Peyer's patch (tissue), 4 donors: ENCODE measurements at regions not wholly inside any gene's neighbourhood (a gene's known extent, or its start where the extent isn't known, plus 50 kb on each side); places are given as distances from the start of the nearest gene placed in this dataset.

Experiments used
- DNase-seq, 3 donors: peaks; one replicate each; pipeline ENCODE4 v3.0.0-alpha.2; 2017 to 2019
- H3K27ac ChIP-seq, 4 donors: fragments of 200-600 bp; sonication (generic); one replicate each; pipeline ENCODE4 v1.5.1; 2016 to 2019
- H3K27me3 ChIP-seq, 2 donors: fragments of 200-600 bp; sonication (generic); one replicate each; pipeline ENCODE4 v1.5.1; 2019
- H3K36me3 ChIP-seq, 3 donors: fragments of 200-600 bp; sonication (generic); one replicate each; pipeline ENCODE4 v1.5.1; 2016 to 2019
- H3K4me1 ChIP-seq, 4 donors: fragments of 200-600 bp; sonication (generic); one replicate each; pipeline ENCODE4 v1.5.1; 2016 to 2019
- H3K4me3 ChIP-seq, 4 donors: fragments of 200-600 bp; sonication (generic); 1 replicate in 3 of 4; 2 replicates in 1 of 4; pipeline ENCODE4 v1.5.1; 2016 to 2019; ENCODE audit warnings: mild to moderate bottlenecking in 1 of 4
- H3K9me3 ChIP-seq, 4 donors: fragments of 200-600 bp; sonication (generic); one replicate each; pipeline ENCODE4 v1.5.1; 2016 to 2019; ENCODE audit warnings: mild to moderate bottlenecking in 1 of 4
- POLR2A ChIP-seq, 2 donors: fragments of 450-650 bp; IDR thresholded peaks; one replicate each; pipeline ENCODE4 v1.5.1; 2017; ENCODE audit warnings: antibody characterized with exemption in 2 of 2, mild to moderate bottlenecking in 2 of 2, moderate library complexity in 2 of 2
- TF ChIP-seq, protein P1 (sequence below), 6 experiments: fragments of 450-650 bp in 4 of 6; fragments of 200-600 bp in 2 of 6; sonication (generic) in 1 of 6; IDR thresholded peaks; one replicate each; pipeline ENCODE4 v1.5.1; 2017 to 2019; ENCODE audit warnings: antibody characterized with exemption in 6 of 6, mild to moderate bottlenecking in 3 of 6, moderate library complexity in 1 of 6

GRCh38 chr1:221915764-221916163, 173.9 kb upstream of the DUSP10 start:
- Histone ChIP-seq H3K4me3 (no peak overlapping the region), H3K4me1 (no peaks in the 10 kb centered on the region), H3K9me3 (no peaks in the 10 kb centered on the region), H3K27ac (no peak overlapping the region), H3K27me3 (no peaks in the 10 kb centered on the region), H3K36me3 (no peaks in the 10 kb centered on the region)
- no peak for TF ChIP-seq POLR2A (IDR thresholded peaks at IDR 0.05)
- TF ChIP-seq, protein P1, sequence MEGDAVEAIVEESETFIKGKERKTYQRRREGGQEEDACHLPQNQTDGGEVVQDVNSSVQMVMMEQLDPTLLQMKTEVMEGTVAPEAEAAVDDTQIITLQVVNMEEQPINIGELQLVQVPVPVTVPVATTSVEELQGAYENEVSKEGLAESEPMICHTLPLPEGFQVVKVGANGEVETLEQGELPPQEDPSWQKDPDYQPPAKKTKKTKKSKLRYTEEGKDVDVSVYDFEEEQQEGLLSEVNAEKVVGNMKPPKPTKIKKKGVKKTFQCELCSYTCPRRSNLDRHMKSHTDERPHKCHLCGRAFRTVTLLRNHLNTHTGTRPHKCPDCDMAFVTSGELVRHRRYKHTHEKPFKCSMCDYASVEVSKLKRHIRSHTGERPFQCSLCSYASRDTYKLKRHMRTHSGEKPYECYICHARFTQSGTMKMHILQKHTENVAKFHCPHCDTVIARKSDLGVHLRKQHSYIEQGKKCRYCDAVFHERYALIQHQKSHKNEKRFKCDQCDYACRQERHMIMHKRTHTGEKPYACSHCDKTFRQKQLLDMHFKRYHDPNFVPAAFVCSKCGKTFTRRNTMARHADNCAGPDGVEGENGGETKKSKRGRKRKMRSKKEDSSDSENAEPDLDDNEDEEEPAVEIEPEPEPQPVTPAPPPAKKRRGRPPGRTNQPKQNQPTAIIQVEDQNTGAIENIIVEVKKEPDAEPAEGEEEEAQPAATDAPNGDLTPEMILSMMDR (IDR thresholded peaks at IDR 0.05) = no peak
- DNase-seq = no peak

- Histone ChIP-seq H3K27me3 (no peaks in the 10 kb centered on the region), H3K4me1 (no peaks in the 10 kb centered on the region), H3K36me3 (no peaks in the 10 kb centered on the region), H3K27ac (no peak overlapping the region), H3K4me3 (no peak overlapping the region), H3K9me3 (no peaks in the 10 kb centered on the region)
- no peak for TF ChIP-seq POLR2A (IDR thresholded peaks at IDR 0.05)
- TF ChIP-seq, protein P1 (IDR thresholded peaks at IDR 0.05) = no peak
- DNase-seq = no peak
Observed at GRCh38 chr1:221913351-221913892, 171.5 kb upstream of the DUSP10 start.

- no peak for DNase-seq
- Histone ChIP-seq H3K9me3 (no peaks in the 10 kb centered on the region), H3K27ac (no peak overlapping the region), H3K4me3 (no peak overlapping the region), H3K27me3 (no peaks in the 10 kb centered on the region), H3K36me3 (no peaks in the 10 kb centered on the region), H3K4me1 (no peaks in the 10 kb centered on the region)
- no peak for TF ChIP-seq POLR2A (IDR thresholded peaks at IDR 0.05)
- TF ChIP-seq, protein P1 (IDR thresholded peaks at IDR 0.05) = no peak
Observed at GRCh38 chr1:221912230-221912629, 170.3 kb upstream of the DUSP10 start.

GRCh38 chr1:221911714-221912113, 169.8 kb upstream of the DUSP10 start:
- no peaks in the 10 kb centered on the region for H3K36me3 ChIP-seq
- no peak overlapping the region for H3K27ac ChIP-seq
- TF ChIP-seq POLR2A (IDR thresholded peaks at IDR 0.05) = no peak
- TF ChIP-seq, protein P1 (IDR thresholded peaks at IDR 0.05) = no peak
- no peak overlapping the region for H3K4me3 ChIP-seq
- no peaks in the 10 kb centered on the region for H3K4me1 ChIP-seq
- no peak for DNase-seq
- no peaks in the 10 kb centered on the region for H3K9me3 ChIP-seq
- H3K27me3 ChIP-seq = no peaks in the 10 kb centered on the region

- Histone ChIP-seq H3K4me1 (no peaks in the 10 kb centered on the region), H3K27ac (no peak overlapping the region), H3K36me3 (no peaks in the 10 kb centered on the region), H3K4me3 (no peak overlapping the region), H3K27me3 (no peaks in the 10 kb centered on the region), H3K9me3 (no peaks in the 10 kb centered on the region)
- TF ChIP-seq, protein P1 (IDR thresholded peaks at IDR 0.05) = no peak
- TF ChIP-seq POLR2A (IDR thresholded peaks at IDR 0.05) = no peak
- DNase-seq = no peak
Observed at GRCh38 chr1:221910222-221910621, 168.3 kb upstream of the DUSP10 start.

- no peak for TF ChIP-seq POLR2A (IDR thresholded peaks at IDR 0.05)
- TF ChIP-seq, protein P1 (IDR thresholded peaks at IDR 0.05) = no peak
- DNase-seq = no peak
Observed at GRCh38 chr1:221908573-221908972, 166.7 kb upstream of the DUSP10 start.

More at GRCh38 chr1:221908573-221908972, 166.7 kb upstream of the DUSP10 start:
- no peak overlapping the region for H3K4me3 ChIP-seq
- no peaks in the 10 kb centered on the region for H3K9me3 ChIP-seq
- H3K27me3 ChIP-seq = no peaks in the 10 kb centered on the region
- no peaks in the 10 kb centered on the region for H3K36me3 ChIP-seq
- H3K27ac ChIP-seq = no peak overlapping the region
- H3K4me1 ChIP-seq = no peaks in the 10 kb centered on the region
